HCT116 (cell line): ENCODE measurements at regions not wholly inside any gene's neighbourhood (a gene's known extent, or its start where the extent isn't known, plus 50 kb on each side); places are given as distances from the start of the nearest gene placed in this dataset.

Experiments used
- CEBPB ChIP-seq: IDR thresholded peaks from 2 replicates; pipeline ENCODE4 v1.6.1; 2012; ENCODE audit warnings: low read depth
- MAX ChIP-seq: IDR thresholded peaks from 2 replicates; pipeline ENCODE4 v1.6.1; 2012
- ZNF274 ChIP-seq: fragments of 200-500 bp; sonication (Bioruptor generic); IDR thresholded peaks from 2 replicates; pipeline ENCODE4 v1.6.1; 2014; ENCODE audit warnings: mild to moderate bottlenecking, low read depth, low read length, inconsistent platforms
- TF ChIP-seq, protein P1 (sequence below), 3 experiments: fragments of 200-600 bp in 1 of 3; sonication (generic) in 1 of 3; IDR thresholded peaks in 2 of 3; conservative IDR thresholded peaks in 1 of 3; 2 replicates each; pipeline ENCODE4 v1.5.1; 2012 to 2017; ENCODE audit warnings: low read depth in 2 of 3, low read length in 2 of 3, antibody characterized with exemption in 1 of 3, borderline replicate concordance in 1 of 3, control low read depth in 1 of 3, mild to moderate bottlenecking in 1 of 3, mixed read lengths in 1 of 3, mixed run types in 1 of 3, moderate library complexity in 1 of 3; ENCODE audit not compliant: insufficient read depth in 1 of 3
- TF ChIP-seq, protein P2 (sequence below): IDR thresholded peaks from 2 replicates; pipeline ENCODE4 v1.6.1; 2012; ENCODE audit warnings: low read depth

- TF ChIP-seq, protein P1, sequence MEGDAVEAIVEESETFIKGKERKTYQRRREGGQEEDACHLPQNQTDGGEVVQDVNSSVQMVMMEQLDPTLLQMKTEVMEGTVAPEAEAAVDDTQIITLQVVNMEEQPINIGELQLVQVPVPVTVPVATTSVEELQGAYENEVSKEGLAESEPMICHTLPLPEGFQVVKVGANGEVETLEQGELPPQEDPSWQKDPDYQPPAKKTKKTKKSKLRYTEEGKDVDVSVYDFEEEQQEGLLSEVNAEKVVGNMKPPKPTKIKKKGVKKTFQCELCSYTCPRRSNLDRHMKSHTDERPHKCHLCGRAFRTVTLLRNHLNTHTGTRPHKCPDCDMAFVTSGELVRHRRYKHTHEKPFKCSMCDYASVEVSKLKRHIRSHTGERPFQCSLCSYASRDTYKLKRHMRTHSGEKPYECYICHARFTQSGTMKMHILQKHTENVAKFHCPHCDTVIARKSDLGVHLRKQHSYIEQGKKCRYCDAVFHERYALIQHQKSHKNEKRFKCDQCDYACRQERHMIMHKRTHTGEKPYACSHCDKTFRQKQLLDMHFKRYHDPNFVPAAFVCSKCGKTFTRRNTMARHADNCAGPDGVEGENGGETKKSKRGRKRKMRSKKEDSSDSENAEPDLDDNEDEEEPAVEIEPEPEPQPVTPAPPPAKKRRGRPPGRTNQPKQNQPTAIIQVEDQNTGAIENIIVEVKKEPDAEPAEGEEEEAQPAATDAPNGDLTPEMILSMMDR (IDR thresholded peaks at IDR 0.05 in 2 of 3, conservative IDR thresholded peaks at IDR 0.05 in 1 of 3; ENCODE audit: borderline replicate concordance in 1 of 3, insufficient read depth in 1 of 3, low read depth in 2 of 3, low read length in 2 of 3) = no peak
- TF ChIP-seq CEBPB = no peak
- TF ChIP-seq, protein P2, sequence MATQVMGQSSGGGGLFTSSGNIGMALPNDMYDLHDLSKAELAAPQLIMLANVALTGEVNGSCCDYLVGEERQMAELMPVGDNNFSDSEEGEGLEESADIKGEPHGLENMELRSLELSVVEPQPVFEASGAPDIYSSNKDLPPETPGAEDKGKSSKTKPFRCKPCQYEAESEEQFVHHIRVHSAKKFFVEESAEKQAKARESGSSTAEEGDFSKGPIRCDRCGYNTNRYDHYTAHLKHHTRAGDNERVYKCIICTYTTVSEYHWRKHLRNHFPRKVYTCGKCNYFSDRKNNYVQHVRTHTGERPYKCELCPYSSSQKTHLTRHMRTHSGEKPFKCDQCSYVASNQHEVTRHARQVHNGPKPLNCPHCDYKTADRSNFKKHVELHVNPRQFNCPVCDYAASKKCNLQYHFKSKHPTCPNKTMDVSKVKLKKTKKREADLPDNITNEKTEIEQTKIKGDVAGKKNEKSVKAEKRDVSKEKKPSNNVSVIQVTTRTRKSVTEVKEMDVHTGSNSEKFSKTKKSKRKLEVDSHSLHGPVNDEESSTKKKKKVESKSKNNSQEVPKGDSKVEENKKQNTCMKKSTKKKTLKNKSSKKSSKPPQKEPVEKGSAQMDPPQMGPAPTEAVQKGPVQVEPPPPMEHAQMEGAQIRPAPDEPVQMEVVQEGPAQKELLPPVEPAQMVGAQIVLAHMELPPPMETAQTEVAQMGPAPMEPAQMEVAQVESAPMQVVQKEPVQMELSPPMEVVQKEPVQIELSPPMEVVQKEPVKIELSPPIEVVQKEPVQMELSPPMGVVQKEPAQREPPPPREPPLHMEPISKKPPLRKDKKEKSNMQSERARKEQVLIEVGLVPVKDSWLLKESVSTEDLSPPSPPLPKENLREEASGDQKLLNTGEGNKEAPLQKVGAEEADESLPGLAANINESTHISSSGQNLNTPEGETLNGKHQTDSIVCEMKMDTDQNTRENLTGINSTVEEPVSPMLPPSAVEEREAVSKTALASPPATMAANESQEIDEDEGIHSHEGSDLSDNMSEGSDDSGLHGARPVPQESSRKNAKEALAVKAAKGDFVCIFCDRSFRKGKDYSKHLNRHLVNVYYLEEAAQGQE = no peak
- TF ChIP-seq MAX = no peak
- no peak for TF ChIP-seq ZNF274
Observed at GRCh38 chr14:25118671-25119070, 68.7 kb upstream of the STXBP6 start.
